Prostate gland (tissue), 2 donors: ENCODE measurements at regions not wholly inside any gene's neighbourhood (a gene's known extent, or its start where the extent isn't known, plus 50 kb on each side); places are given as distances from the start of the nearest gene placed in this dataset.
A peak's percentile ranks its signal among the peaks of the same experiment; 100 is the strongest.

Experiments
- DNase-seq: peaks from one replicate; pipeline ENCODE4 v3.0.0-alpha.2; 2019; ENCODE audit warnings: low spot score
- H3K27ac ChIP-seq, 2 donors: fragments of 200-600 bp; sonication (generic); 2 replicates each; pipeline ENCODE4 v1.5.1; 2017 to 2019
- H3K27me3 ChIP-seq: fragments of 200-600 bp; sonication (generic); replicated peaks from 2 replicates; pipeline ENCODE4 v1.5.1; 2019; ENCODE audit not compliant: insufficient read depth
- H3K36me3 ChIP-seq, 2 donors: fragments of 200-600 bp; sonication (generic); 1 replicate in 1 of 2; 2 replicates in 1 of 2; pipeline versions ENCODE4 v1.5.1 to v1.8.1; 2017 to 2019
- H3K4me1 ChIP-seq: fragments of 200-600 bp; sonication (generic); replicated peaks from 2 replicates; pipeline ENCODE4 v1.5.1; 2019
- H3K4me3 ChIP-seq, 2 donors: fragments of 200-600 bp; sonication (generic); 2 replicates each; pipeline ENCODE4 v1.5.1; 2017 to 2019
- H3K9me3 ChIP-seq: fragments of 200-600 bp; sonication (generic); 2 replicates; pipeline ENCODE4 v1.5.1; 2017
- POLR2A ChIP-seq: fragments of 450-650 bp; IDR thresholded peaks from one replicate; pipeline ENCODE4 v1.6.1; 2016; ENCODE audit warnings: antibody characterized with exemption, mild to moderate bottlenecking
- POLR2AphosphoS5 ChIP-seq: sonication (generic); formaldehyde crosslinking; IDR thresholded peaks from one replicate; pipeline ENCODE4 v1.6.1; 2017; ENCODE audit warnings: antibody characterized with exemption
- WGBS: methylation state at CpG from one replicate; pipeline ENCODE4 v1.1.5; 2018; 5-methylcytosine and 5-hydroxymethylcytosine counted together
- intact Hi-C: fragments of 100-400 bp; cut with DNase I; formaldehyde crosslinking; loops from one replicate; pipeline ENCODE4 v1.14.2; 2022
- TF ChIP-seq, protein P1 (sequence below), 4 experiments: fragments of 200-600 bp in 2 of 4; fragments of 450-650 bp in 2 of 4; sonication (generic) in 2 of 4; IDR thresholded peaks; 1 replicate in 3 of 4; 2 replicates in 1 of 4; pipeline ENCODE4 v1.5.1; 2016 to 2019; ENCODE audit warnings: antibody characterized with exemption in 4 of 4, mild to moderate bottlenecking in 2 of 4, moderate library complexity in 2 of 4

- Histone ChIP-seq H3K36me3 (no peaks in the 10 kb centered on the region), H3K4me3 (no peak overlapping the region), H3K9me3 (no peaks in the 10 kb centered on the region), H3K27ac (no peak overlapping the region), H3K27me3 (no peaks in the 10 kb centered on the region), H3K4me1 (no peaks in the 10 kb centered on the region)
- no peak for TF ChIP-seq POLR2AphosphoS5
- TF ChIP-seq, protein P1, sequence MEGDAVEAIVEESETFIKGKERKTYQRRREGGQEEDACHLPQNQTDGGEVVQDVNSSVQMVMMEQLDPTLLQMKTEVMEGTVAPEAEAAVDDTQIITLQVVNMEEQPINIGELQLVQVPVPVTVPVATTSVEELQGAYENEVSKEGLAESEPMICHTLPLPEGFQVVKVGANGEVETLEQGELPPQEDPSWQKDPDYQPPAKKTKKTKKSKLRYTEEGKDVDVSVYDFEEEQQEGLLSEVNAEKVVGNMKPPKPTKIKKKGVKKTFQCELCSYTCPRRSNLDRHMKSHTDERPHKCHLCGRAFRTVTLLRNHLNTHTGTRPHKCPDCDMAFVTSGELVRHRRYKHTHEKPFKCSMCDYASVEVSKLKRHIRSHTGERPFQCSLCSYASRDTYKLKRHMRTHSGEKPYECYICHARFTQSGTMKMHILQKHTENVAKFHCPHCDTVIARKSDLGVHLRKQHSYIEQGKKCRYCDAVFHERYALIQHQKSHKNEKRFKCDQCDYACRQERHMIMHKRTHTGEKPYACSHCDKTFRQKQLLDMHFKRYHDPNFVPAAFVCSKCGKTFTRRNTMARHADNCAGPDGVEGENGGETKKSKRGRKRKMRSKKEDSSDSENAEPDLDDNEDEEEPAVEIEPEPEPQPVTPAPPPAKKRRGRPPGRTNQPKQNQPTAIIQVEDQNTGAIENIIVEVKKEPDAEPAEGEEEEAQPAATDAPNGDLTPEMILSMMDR (IDR thresholded peaks at IDR 0.05) = no peak
- no peak for TF ChIP-seq POLR2A
- DNase-seq = no peak
- intact Hi-C loops = no loop called here
- WGBS = 83% methylated on average over 7 of the region's 7 CpGs
These were observed 99.5 kb upstream of the EPB41L3 start for GRCh38 chr18:5643288-5643687.

DNA sequence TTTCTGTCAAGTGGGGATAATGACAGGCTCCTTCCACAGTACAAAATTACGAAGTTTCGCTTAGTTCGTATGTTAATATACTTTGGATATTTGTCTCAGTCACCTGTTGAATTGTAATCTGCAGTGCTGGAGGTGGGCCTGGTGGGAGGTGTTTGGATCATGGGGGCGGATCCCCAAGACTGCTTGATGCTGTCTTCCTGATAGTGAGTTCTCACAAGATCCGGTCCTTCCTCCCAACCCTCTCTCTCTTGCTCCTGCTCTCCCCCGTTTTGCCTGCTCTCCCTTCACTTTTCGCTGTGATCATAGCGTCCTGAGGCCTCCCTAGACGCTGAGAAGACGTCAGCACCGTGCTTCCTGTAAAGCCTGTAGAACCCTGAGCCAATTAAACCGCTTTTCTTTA, 97.1 kb upstream of the EPB41L3 start:
- TF ChIP-seq POLR2A = no peak
- TF ChIP-seq, protein P1 (IDR thresholded peaks at IDR 0.05) = no peak
- TF ChIP-seq POLR2AphosphoS5 = no peak
- WGBS = 62% methylated on average over 12 of the region's 12 CpGs
- no peak for DNase-seq
- no peak overlapping the region for H3K27ac ChIP-seq
- H3K4me1 ChIP-seq = no peaks in the 10 kb centered on the region
- H3K9me3 ChIP-seq = no peaks in the 10 kb centered on the region
- intact Hi-C loops = no loop called here
- H3K4me3 ChIP-seq = no peak overlapping the region
- no peaks in the 10 kb centered on the region for H3K36me3 ChIP-seq
- H3K27me3 ChIP-seq = peaks cover 2% of the 10 kb centered on the region

GRCh38 chr18:5639131-5639530, 95.3 kb upstream of the EPB41L3 start:
- H3K4me3 ChIP-seq = no peak overlapping the region
- intact Hi-C loops = no loop called here
- H3K4me1 ChIP-seq = no peaks in the 10 kb centered on the region
- no peak for DNase-seq
- no peaks in the 10 kb centered on the region for H3K36me3 ChIP-seq
- no peak overlapping the region for H3K27ac ChIP-seq
- H3K9me3 ChIP-seq = no peaks in the 10 kb centered on the region
- TF ChIP-seq, protein P1 (IDR thresholded peaks at IDR 0.05) = no peak
- TF ChIP-seq POLR2A (no peak), POLR2AphosphoS5 (no peak)
- peaks cover 2% of the 10 kb centered on the region for H3K27me3 ChIP-seq
- 43% methylated on average over 2 of the region's 2 CpGs for WGBS

DNA sequence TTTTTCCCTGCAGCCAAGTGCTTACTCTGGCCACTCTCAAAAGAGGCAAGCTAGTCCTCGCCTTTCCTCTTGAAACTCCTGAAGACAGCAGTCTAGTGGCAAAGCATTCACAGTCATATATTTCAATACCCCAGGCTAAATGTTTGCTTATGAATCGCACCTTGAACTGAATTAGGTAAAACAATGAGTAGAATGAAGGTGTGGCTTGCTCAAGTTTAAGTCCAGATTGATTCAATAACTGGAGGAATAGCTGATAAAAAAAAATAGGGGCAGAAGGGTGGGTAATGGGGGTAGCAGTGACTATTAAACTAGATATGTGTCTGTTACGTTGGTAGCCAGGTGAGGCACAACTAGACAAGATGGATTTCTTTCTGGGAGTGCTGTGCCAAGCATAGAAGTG, 88.2 kb upstream of the EPB41L3 start:
- intact Hi-C loops = no loop called here

GRCh38 chr18:5630900-5631413, 87.2 kb upstream of the EPB41L3 start:
- Histone ChIP-seq H3K27me3 (no peaks in the 10 kb centered on the region), H3K27ac (no peak overlapping the region)
- WGBS = 47% methylated on average over 12 of the region's 12 CpGs

More for the DNA sequence above, 88.2 kb upstream of the EPB41L3 start:
- no peaks in the 10 kb centered on the region for H3K9me3 ChIP-seq
- no peak for TF ChIP-seq POLR2A
- TF ChIP-seq POLR2AphosphoS5 = no peak
- TF ChIP-seq, protein P1 (IDR thresholded peaks at IDR 0.05) = no peak
- 80% methylated on average over 3 of the region's 3 CpGs for WGBS
- H3K27me3 ChIP-seq = no peaks in the 10 kb centered on the region
- H3K27ac ChIP-seq = no peak overlapping the region
- DNase-seq = no peak
- H3K36me3 ChIP-seq = no peaks in the 10 kb centered on the region
- no peaks in the 10 kb centered on the region for H3K4me1 ChIP-seq
- no peak overlapping the region for H3K4me3 ChIP-seq

More at GRCh38 chr18:5630900-5631413, 87.2 kb upstream of the EPB41L3 start:
- intact Hi-C loops = no loop called here
- no peak for DNase-seq
- no peaks in the 10 kb centered on the region for H3K9me3 ChIP-seq
- no peaks in the 10 kb centered on the region for H3K36me3 ChIP-seq
- H3K4me3 ChIP-seq = peak overlapping the region in 1 of 2 donors; percentile 49
- no peaks in the 10 kb centered on the region for H3K4me1 ChIP-seq
- TF ChIP-seq, protein P1 (IDR thresholded peaks at IDR 0.05) = no peak
- no peak for TF ChIP-seq POLR2A
- TF ChIP-seq POLR2AphosphoS5 = no peak
